Upper lobe of left lung (tissue), 4 donors: ENCODE measurements at regions not wholly inside any gene's neighbourhood (a gene's known extent, or its start where the extent isn't known, plus 50 kb on each side); places are given as distances from the start of the nearest gene placed in this dataset.

Experiments
- CTCF ChIP-seq, 6 experiments: fragments of 450-650 bp in 4 of 6; fragments of 200-600 bp in 2 of 6; sonication (generic) in 2 of 6; IDR thresholded peaks; one replicate each; pipeline ENCODE4 v1.5.1; 2016 to 2019; ENCODE audit warnings: antibody characterized with exemption in 6 of 6
- POLR2AphosphoS5 ChIP-seq, 2 donors: sonication (generic); formaldehyde crosslinking; IDR thresholded peaks; one replicate each; pipeline ENCODE4 v1.5.1; 2017; ENCODE audit warnings: antibody characterized with exemption in 2 of 2

DNA sequence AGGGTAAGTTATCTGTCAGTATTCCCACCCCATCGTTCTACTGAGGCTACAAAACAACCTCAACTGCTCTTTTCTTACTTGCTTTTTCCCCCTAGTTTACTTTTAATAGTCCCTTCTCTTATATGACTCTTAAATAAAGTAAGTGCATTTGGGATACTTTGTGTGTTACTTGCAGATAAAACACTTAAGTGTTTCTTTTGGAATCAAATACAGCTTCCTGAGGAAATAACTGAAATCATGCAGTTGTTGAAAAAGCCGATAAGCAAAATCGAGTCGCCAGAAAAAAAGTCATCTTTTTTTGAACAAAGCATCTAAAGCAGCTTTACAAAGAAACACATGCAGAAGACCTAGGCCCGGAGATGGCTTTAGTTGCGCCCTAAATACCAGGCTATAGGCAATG is 53.5 kb upstream of the EPB41L4A start:
- TF ChIP-seq CTCF (IDR thresholded peaks at IDR 0.05) = no peak
- TF ChIP-seq POLR2AphosphoS5 (IDR thresholded peaks at IDR 0.05) = no peak
